RPMI8226 (cell line): ENCODE measurements at regions not wholly inside any gene's neighbourhood (a gene's known extent, or its start where the extent isn't known, plus 50 kb on each side); places are given as distances from the start of the nearest gene placed in this dataset.

Experiments used
- DNase-seq: peaks from one replicate; pipeline ENCODE4 v3.0.0-alpha.2; 2015

DNA sequence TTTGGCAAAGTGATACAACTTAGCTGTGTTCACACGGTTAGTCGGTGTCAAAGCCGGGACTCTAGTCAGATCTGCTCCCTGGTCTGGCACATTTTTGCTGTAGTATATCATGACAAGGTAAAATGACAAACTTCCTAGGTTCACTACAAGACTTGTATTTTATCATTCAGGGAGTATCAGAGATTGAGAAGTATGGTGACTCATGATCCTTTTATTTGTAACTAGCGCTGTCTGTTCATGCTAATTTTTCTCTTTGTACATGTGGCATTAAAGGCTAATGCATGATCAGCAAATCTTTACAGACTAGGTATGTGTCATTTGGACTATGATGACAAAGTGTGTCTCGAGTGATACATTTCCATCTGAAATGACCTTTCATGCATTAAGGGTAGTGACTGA, 326.7 kb downstream of the SIPA1L2 start:
- DNase-seq: no peak

DNA sequence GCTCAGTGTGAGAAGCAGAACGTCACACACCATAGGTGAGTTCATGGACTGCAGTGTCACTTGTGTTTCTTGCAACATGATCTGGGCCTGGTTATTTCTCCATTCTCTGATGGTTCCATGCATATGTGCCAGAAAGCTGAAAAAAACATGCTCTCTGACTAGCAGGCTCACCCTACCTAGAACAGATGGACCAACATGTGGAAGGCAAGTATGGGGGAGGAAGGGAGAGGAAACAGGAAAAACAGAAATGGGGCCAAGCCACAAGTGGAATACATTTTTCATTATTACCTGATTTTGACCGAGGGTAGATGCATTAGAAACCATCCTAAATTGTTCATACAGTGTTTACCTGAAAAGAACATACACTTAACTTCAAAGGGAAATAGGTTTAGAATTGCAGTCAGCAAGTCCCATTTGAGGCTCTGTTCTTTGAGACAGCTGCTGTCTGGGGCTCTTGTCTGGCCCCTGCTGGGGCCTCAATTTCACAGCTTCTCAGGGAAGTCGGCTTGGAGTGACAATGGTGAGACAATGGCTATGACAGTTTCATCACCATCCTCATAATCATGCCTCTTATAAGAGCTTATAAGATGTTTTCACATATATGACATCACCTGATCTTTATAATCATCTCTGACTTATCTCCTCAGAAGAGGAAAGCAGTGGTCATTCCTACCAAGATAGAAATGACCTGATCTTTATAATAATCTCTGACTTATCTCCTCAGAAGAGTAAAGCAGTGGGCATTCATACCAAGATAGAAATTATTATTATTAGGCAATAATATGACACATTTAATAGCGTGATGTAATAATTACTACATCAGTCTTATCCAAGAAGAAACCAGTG, 327.3 kb downstream of the SIPA1L2 start:
- no peak for DNase-seq

DNA sequence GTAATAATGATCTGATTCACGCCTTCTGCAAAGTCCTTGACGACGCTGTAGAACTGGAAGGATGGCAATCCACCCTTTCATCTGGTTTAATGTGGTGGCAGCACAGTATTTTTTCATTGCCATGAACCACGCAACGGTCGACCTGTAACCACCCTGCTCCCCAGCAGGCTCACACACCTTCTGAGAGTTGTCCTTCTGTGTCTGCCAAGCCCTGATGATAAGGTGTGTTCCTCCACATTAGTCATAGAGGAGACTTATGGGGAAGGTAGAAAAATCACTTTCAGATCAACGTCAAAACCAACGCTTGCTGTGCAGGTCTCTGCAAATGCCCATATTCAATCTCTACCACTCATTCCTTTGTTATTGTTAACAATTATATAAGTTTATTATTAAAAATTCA, 328.7 kb downstream of the SIPA1L2 start:
- peak; percentile 21 for DNase-seq

DNA sequence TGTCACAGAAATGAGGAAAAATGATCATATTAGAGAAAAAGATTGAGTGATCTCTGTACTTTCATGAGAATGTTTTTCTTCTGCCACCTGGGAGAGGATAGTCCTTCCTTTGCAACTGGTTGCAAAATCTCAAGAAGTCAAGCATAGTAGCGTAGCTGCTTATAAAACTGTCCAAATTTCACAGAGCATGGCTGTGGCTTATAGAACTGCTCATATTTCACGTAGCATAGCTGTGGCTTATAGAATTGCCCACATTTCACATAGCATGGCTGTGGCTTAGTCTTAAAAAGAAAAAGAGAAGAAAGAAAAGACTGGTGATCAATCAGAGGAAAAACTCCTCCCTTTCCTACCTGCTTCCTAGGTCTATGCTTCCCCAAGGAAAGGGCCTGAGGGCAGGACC, 329.5 kb downstream of the SIPA1L2 start:
- DNase-seq: no peak

DNA sequence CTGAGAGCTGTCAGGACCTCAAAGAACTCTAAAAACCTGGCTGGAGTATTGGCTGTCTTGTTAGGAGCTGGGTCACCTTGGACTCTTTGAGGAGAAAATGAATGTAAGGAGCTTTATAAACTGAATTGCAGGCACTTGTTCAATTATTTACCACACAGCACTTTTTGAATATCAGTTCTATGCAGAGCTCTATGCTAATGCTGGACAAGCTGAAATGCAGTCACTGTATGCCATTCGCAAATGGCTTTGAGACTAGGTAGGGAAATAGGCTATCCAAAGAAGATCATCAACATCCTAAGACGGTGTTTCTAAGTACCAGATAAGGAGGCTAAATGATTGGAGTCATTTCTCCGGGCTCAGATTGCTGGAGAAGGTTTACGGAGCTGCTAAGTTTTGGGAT, 333.5 kb downstream of the SIPA1L2 start:
- no peak for DNase-seq

DNA sequence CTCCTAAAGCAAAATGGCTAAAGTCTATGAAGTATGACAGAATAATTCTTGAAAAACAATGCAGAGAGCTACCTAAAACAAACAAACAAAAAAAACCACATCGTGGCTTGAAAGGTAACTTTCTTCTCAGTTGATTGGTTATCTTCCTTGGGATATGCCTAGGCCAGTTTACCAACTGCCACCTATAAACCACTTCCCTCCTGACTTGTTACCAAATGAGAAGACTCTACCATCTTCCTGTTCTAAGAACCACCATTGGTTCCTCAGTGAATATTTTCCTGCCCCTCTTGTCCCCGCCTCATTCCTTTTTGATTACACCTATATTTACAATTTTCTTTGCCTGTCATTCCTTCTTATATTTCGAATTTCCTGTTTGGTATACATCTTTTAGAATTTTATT, 336.6 kb downstream of the SIPA1L2 start:
- DNase-seq: no peak

- no peak for DNase-seq
Measured at GRCh38 chr1:232292818-232293217, 337.1 kb downstream of the SIPA1L2 start.

- peak; percentile 56 for DNase-seq
Measured at GRCh38 chr1:232292239-232292638, 337.7 kb downstream of the SIPA1L2 start.

DNA sequence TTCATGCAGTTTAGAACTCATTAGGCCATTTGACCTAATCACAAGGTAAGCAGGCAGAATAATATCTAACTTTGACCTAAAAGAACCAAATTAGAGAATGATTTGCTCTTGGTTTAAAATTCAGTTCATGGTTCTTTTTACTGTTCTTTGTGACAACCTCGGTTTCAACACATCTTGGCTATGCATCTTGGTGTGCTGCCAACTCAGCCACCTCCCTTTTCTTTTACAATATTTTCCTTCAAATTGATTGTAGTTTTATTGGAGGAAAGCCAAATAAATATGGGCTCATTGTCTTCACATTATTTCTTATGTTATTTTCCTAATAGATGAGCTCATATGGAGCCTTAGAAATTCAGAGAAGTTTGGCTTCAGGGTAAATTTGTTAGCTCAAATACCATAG, 338.3 kb downstream of the SIPA1L2 start:
- DNase-seq: no peak

- no peak for DNase-seq
Measured at GRCh38 chr1:232291261-232291660, 338.7 kb downstream of the SIPA1L2 start.

DNA sequence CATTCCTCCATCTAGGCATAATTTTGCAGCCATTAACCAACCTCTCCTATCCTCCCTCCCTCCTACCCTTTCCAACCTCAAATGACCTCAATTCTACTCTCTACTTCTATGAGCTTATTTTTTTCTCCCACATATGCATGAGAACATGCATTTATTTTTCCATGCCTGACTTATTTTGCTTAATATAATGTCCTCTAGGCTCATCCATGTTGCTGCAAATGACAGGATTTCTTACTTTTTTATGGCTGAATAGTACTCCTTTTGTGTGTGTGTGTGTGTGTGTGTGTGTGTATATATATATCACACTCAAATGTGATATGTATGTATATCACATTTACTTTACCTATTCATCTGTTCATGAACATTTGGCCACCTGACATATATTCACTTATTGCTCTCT, 339.4 kb downstream of the SIPA1L2 start:
- no peak for DNase-seq

GRCh38 chr1:232287676-232288569, 342.0 kb downstream of the SIPA1L2 start:
- DNase-seq: no peak

- DNase-seq: no peak
Measured at GRCh38 chr1:232285138-232285537, 344.8 kb downstream of the SIPA1L2 start.

- DNase-seq: no peak
Measured at GRCh38 chr1:232283864-232284263, 346.1 kb downstream of the SIPA1L2 start.

DNA sequence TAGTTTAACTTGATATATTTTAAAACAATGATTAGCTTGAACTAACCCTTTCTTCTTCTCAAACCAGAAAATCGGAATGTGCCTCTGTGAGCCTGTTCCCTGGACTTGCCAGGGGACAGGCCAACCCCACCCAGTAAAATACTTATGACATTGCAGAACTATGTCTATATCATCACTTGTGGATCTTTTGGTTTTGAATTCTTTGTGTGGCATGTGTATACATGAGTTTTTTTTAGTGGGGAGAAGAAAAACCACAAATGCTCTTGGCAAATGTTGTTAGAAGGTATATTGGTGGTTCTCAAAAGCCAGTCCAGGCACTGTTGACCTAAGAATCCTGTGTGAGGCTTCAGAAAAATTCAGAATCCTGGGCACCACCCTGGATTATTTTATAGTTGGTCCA, 347.4 kb downstream of the SIPA1L2 start:
- DNase-seq: no peak

- no peak for DNase-seq
Measured at GRCh38 chr1:232280910-232281309, 349.0 kb downstream of the SIPA1L2 start.

DNA sequence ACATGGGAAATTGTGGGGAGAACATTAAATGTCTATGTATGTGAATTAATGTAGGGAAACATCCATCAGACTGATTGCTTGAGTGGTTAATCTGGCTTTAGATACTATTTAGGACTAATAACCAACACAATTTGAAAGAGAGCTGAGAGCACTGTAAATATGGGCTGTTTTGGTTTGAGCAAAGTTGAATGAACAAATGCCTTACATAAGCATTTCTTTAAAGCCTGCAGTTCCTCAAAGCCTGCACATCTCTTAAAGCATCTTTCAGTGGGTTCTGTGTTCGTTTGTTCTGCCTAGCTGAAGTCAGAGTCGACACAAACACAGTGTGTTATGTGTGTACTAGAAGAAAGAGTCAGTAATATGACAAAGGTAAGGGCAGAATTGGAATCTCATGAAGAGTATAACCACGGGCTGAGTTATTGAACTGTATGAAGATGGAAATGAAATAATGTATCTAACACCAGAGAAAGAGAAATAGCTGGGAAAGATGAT, 350.0 kb downstream of the SIPA1L2 start:
- DNase-seq: peak; percentile 23

GRCh38 chr1:232278925-232279324, 351.0 kb downstream of the SIPA1L2 start:
- no peak for DNase-seq

- DNase-seq: no peak
Measured at GRCh38 chr1:232276651-232277050, 353.3 kb downstream of the SIPA1L2 start.

DNA sequence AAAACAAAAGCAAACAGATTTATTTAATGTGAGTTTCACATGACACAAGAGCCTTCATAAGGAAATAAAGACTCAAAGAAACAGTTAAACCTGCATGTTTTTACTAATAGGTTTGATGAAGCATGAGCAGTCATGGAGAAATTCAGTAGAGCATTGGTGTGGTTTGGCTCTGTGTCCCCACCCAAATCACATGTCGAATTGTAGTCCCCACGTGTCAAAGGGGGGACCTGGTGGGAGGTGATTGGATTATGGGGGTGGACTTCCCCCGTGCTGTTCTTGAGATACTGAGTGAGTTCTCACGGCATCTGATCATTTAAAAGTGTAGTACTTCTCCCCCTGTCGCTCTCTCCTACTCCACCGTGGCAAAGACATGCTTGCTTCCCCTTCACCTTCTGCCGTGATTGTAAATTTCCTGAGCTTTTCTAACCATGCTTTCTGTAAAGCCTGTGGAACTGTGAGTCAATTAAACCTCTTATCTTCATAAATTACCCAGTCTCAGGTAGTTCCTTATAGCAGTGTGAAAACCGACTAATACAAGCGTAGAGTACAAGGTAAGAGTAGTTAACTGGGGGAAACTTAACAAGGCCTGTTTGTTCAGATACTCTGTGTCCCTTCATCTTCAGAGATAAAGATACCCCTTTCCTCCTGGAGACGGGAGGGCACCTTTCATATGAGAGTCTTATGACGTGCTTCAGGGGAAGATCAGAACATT, 354.8 kb downstream of the SIPA1L2 start:
- no peak for DNase-seq

- DNase-seq: no peak
Measured at GRCh38 chr1:232274236-232274855, 355.6 kb downstream of the SIPA1L2 start.

DNA sequence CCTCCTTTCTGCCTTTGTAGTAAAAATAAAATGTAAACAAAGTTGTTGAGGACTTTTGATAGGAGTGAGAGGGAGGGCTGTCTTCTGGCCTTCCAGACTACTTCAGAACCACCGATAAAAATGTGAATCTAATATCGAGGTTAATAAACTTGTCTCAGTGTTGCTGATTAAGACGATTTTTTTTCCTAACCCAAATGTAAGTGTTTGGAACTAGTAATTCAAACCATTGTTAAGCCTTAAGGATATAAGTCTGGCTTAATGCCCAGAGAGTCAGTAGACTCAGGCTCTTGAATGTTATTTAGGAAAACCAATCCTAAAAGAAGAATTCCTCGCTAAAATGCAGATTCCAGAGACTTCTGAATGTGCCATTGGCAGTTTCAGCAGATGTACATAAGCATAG, 356.9 kb downstream of the SIPA1L2 start:
- no peak for DNase-seq
